ENCODE measurements at regions not wholly inside any gene's neighbourhood (a gene's known extent, or its start where the extent isn't known, plus 50 kb on each side); places are given as distances from the start of the nearest gene placed in this dataset.

GRCh38 chr18:1006304-1006703 lies 101.6 kb downstream of the ADCYAP1 start:
- no peak for TF ChIP-seq CTCF (IDR thresholded peaks at IDR 0.05; ENCODE audit: low read depth, low read length)
- TF ChIP-seq EZH2phosphoT487 (IDR thresholded peaks at IDR 0.05; ENCODE audit: low read depth) = no peak

Measured in OCI-LY3 (cell line).